WTC11 (cell line): ENCODE measurements at regions not wholly inside any gene's neighbourhood (a gene's known extent, or its start where the extent isn't known, plus 50 kb on each side); places are given as distances from the start of the nearest gene placed in this dataset.
A peak's percentile ranks its signal among the peaks of the same experiment; 100 is the strongest.

ENCODE experiments used
- ATAC-seq: fragments of 200-7000 bp; cut with Tn5 transposase; 2 replicates; pipeline ENCODE4 v1.10.0; 2021; ENCODE audit warnings: mild to moderate bottlenecking, moderate library complexity
- CTCF ChIA-PET: fragments of 300-600 bp; sonication (Branson Sonifier 250); formaldehyde crosslinking; loops from one replicate; lab custom pipeline; 2021; ENCODE audit warnings: antibody characterized with exemption; lab: Charles Lee
- POLR2A ChIA-PET: fragments of 350-600 bp; sonication (Branson Sonifier 250); formaldehyde crosslinking; loops from one replicate; lab custom pipeline; 2021; ENCODE audit warnings: antibody characterized with exemption; lab: Charles Lee
- DNase-seq: peaks from one replicate; pipeline ENCODE4 v3.0.0; 2021; ENCODE audit warnings: low spot score
- H3K27ac Mint-ChIP-seq: 2 replicates; pipeline ENCODE4 v1.8.0; 2021; ENCODE audit warnings: mixed read lengths
- H3K27me3 Mint-ChIP-seq: 2 replicates; pipeline ENCODE4 v1.8.0; 2021; ENCODE audit warnings: low read depth, mild to moderate bottlenecking, moderate library complexity, mixed read lengths
- H3K36me3 Mint-ChIP-seq: 2 replicates; pipeline ENCODE4 v1.8.0; 2021; ENCODE audit warnings: mixed read lengths
- H3K4me1 Mint-ChIP-seq: 2 replicates; pipeline ENCODE4 v1.8.0; 2022; ENCODE audit warnings: mixed read lengths
- H3K4me3 Mint-ChIP-seq: 2 replicates; pipeline ENCODE4 v1.8.0; 2021; ENCODE audit warnings: mild to moderate bottlenecking, moderate library complexity, mixed read lengths
- H3K9me3 Mint-ChIP-seq: 2 replicates; pipeline ENCODE4 v1.8.0; 2021; ENCODE audit warnings: mixed read lengths
- CDX4 ChIP-seq: fragments of 250-450 bp; sonication (Bioruptor Pico); IDR thresholded peaks from 2 replicates; pipeline ENCODE4 v1.9.0; 2021; ENCODE audit warnings: moderate library complexity, mild to moderate bottlenecking, inconsistent platforms, borderline replicate concordance
- CTCF ChIP-seq: fragments of 200-600 bp; IDR thresholded peaks from 2 replicates; pipeline ENCODE4 v1.8.0; 2022; ENCODE audit warnings: antibody characterized with exemption
- NR3C1 ChIP-seq: sonication (generic); formaldehyde crosslinking; conservative IDR thresholded peaks from 2 replicates; pipeline ENCODE4 v1.8.1; 2023; ENCODE audit warnings: low read depth, mild to moderate bottlenecking, missing genetic modification reagents
- ZNF121 ChIP-seq: sonication (generic); formaldehyde crosslinking; IDR thresholded peaks from 2 replicates; pipeline ENCODE4 v1.8.0; 2023; ENCODE audit warnings: missing genetic modification reagents
- TF ChIP-seq, protein P1 (sequence below): fragments of 250-450 bp; sonication (Bioruptor Pico); IDR thresholded peaks from 2 replicates; pipeline ENCODE4 v1.9.0; 2021; ENCODE audit warnings: mild to moderate bottlenecking, borderline replicate concordance
- TF ChIP-seq, protein P2 (sequence below): sonication (generic); formaldehyde crosslinking; IDR thresholded peaks from 2 replicates; pipeline ENCODE4 v1.8.0; 2022; ENCODE audit warnings: missing genetic modification reagents

DNA sequence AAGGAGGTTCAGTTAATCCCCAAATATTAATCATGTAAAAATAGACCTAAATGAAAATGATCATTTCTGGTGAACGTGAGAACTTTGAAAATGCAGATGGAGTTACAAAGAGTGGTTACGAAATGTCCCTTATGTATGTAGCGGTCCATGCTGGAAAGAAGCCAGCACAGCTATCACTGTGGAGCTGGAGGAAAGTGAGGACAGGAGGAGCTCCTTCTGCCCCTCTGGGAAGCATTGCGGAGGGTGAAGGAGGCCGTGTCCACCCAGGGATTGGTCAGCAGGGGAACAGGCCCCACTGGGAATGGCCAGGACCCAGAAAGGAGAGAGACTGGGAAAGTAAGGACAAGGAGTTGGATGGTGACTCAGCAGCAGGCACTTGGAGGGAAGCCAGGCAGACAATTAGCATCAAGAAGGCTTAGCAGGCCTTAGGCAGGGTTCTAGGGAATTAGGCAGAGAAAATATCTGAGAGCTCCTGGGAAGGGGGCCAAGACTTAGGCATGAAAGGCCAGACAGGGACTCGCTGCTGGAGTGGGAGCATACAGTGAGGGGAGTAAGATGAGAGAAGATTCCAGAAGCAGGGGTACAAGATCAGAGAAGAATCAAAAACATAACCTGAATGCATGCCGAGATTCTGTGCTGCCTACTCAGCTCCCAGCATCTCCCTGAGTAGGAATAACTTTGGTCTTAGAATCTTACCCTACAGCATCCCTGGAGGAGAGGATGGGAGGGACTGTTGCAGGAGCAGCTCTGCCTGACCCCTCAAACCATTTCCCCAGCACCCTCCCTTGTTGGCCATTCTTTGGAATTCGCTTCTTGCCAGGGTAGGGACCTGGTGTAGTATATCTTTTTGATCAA is 171.0 kb upstream of the UMPS start:
- CTCF ChIA-PET: interaction anchor here (0.5 to 3.8 kb wide), 32 partner anchors 10 to 906 kb away, joined by 3 to 42 read pairs (median 4); partner anchors contain the start of gene KALRN
- no peak for DNase-seq
- Mint-ChIP-seq H3K4me3 (no peak overlapping the region), H3K36me3 (no peaks in the 10 kb centered on the region), H3K27me3 (no peaks in the 10 kb centered on the region), H3K27ac (peak overlapping the region; percentile 48; the same call in 1 of the 2 replicates), H3K9me3 (no peaks in the 10 kb centered on the region; the same call in 1 of the 2 replicates), H3K4me1 (peaks cover 27% of the 10 kb centered on the region)
- TF ChIP-seq, protein P1, sequence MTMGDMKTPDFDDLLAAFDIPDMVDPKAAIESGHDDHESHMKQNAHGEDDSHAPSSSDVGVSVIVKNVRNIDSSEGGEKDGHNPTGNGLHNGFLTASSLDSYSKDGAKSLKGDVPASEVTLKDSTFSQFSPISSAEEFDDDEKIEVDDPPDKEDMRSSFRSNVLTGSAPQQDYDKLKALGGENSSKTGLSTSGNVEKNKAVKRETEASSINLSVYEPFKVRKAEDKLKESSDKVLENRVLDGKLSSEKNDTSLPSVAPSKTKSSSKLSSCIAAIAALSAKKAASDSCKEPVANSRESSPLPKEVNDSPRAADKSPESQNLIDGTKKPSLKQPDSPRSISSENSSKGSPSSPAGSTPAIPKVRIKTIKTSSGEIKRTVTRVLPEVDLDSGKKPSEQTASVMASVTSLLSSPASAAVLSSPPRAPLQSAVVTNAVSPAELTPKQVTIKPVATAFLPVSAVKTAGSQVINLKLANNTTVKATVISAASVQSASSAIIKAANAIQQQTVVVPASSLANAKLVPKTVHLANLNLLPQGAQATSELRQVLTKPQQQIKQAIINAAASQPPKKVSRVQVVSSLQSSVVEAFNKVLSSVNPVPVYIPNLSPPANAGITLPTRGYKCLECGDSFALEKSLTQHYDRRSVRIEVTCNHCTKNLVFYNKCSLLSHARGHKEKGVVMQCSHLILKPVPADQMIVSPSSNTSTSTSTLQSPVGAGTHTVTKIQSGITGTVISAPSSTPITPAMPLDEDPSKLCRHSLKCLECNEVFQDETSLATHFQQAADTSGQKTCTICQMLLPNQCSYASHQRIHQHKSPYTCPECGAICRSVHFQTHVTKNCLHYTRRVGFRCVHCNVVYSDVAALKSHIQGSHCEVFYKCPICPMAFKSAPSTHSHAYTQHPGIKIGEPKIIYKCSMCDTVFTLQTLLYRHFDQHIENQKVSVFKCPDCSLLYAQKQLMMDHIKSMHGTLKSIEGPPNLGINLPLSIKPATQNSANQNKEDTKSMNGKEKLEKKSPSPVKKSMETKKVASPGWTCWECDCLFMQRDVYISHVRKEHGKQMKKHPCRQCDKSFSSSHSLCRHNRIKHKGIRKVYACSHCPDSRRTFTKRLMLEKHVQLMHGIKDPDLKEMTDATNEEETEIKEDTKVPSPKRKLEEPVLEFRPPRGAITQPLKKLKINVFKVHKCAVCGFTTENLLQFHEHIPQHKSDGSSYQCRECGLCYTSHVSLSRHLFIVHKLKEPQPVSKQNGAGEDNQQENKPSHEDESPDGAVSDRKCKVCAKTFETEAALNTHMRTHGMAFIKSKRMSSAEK (CRISPR knock-in tag): no peak
- TF ChIP-seq ZNF121: peak; percentile 52; the same call in 1 of the 2 replicates
- TF ChIP-seq, protein P2, sequence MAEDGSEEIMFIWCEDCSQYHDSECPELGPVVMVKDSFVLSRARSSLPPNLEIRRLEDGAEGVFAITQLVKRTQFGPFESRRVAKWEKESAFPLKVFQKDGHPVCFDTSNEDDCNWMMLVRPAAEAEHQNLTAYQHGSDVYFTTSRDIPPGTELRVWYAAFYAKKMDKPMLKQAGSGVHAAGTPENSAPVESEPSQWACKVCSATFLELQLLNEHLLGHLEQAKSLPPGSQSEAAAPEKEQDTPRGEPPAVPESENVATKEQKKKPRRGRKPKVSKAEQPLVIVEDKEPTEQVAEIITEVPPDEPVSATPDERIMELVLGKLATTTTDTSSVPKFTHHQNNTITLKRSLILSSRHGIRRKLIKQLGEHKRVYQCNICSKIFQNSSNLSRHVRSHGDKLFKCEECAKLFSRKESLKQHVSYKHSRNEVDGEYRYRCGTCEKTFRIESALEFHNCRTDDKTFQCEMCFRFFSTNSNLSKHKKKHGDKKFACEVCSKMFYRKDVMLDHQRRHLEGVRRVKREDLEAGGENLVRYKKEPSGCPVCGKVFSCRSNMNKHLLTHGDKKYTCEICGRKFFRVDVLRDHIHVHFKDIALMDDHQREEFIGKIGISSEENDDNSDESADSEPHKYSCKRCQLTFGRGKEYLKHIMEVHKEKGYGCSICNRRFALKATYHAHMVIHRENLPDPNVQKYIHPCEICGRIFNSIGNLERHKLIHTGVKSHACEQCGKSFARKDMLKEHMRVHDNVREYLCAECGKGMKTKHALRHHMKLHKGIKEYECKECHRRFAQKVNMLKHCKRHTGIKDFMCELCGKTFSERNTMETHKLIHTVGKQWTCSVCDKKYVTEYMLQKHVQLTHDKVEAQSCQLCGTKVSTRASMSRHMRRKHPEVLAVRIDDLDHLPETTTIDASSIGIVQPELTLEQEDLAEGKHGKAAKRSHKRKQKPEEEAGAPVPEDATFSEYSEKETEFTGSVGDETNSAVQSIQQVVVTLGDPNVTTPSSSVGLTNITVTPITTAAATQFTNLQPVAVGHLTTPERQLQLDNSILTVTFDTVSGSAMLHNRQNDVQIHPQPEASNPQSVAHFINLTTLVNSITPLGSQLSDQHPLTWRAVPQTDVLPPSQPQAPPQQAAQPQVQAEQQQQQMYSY (CRISPR knock-in tag): peak; percentile 46; the same call in 1 of the 2 replicates
- peak; percentile 45 for ATAC-seq
- POLR2A ChIA-PET: no interaction called here

DNA sequence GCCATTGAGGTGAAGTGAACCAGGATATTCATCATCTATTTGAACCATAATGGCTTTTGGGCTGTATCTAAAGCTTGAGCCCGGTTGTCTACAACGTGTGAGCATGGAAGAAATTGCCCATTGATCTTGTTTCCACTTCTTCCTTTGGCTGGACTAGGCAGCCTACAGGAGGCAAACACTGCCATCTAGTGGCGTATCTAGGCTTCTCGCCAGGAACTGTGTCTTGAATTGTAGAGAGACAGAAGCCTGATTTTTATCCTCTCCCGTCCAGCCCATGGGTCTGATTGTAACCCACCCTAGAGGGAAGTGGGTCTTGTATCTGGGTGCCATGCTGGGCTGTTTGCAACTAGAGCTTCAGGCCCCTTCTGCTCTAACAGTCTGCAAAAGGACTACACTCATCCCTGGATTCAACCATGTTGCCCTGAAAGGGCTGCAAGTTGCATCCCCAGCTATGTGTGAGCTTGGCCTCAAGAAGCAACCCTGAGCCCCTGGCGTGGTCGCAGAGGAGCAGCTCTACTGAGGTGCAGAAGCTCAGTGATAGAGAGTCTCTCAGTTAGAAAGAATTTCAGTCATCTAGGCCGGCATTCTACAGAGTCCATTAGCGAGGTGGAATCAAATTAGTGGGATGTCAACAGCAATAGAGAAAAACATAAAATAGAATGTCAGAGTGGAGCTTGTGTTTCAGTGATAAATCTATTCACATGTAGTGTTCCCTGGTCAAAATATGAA is 170.2 kb upstream of the UMPS start:
- Mint-ChIP-seq H3K36me3 (no peaks in the 10 kb centered on the region), H3K4me3 (no peak overlapping the region), H3K4me1 (peaks cover 29% of the 10 kb centered on the region), H3K9me3 (no peaks in the 10 kb centered on the region; the same call in 1 of the 2 replicates), H3K27ac (no peak overlapping the region), H3K27me3 (no peaks in the 10 kb centered on the region)
- POLR2A ChIA-PET: interaction anchor here (0.6 to 0.8 kb wide), 2 partner anchors 19 to 782 kb away, joined by 3 read pairs; no protein-coding TSS in a partner anchor
- ATAC-seq (peak; percentile 82), DNase-seq (peak; percentile 81)
- CTCF ChIA-PET: interaction anchor here (0.5 to 3.8 kb wide), 29 partner anchors 10 to 907 kb away, joined by 3 to 42 read pairs (median 4); partner anchors contain the start of gene KALRN
- TF ChIP-seq CTCF (peak; percentile 88), CDX4 (CRISPR knock-in tag) (no peak), NR3C1 (CRISPR knock-in tag) (no peak)
